GM23338 (cell line): ENCODE measurements at regions not wholly inside any gene's neighbourhood (a gene's known extent, or its start where the extent isn't known, plus 50 kb on each side); places are given as distances from the start of the nearest gene placed in this dataset.

Source experiments
- ATAC-seq: fragments of 200-7000 bp; cut with Tn5 transposase; 3 replicates; pipeline ENCODE4 v1.9.1; 2020
- DNase-seq: peaks from one replicate; pipeline ENCODE4 v3.0.0-alpha.2; 2015; ENCODE audit warnings: low spot score
- H2AFZ ChIP-seq: fragments of 200-600 bp; sonication (generic); 2 replicates; pipeline ENCODE4 v1.8.0; 2016; ENCODE audit warnings: antibody characterized with exemption, mild to moderate bottlenecking, moderate library complexity
- H3F3A ChIP-seq: fragments of 200-600 bp; sonication (generic); replicated peaks from 2 replicates; pipeline ENCODE4 v1.8.0; 2017; ENCODE audit warnings: antibody characterized with exemption, mixed run types, low read depth
- H3K27ac ChIP-seq: fragments of 200-600 bp; sonication (generic); 2 replicates; pipeline ENCODE4 v1.6.1; 2016; ENCODE audit warnings: low read depth
- H3K27me3 ChIP-seq: fragments of 200-600 bp; sonication (generic); 2 replicates; pipeline ENCODE4 v1.8.0; 2016; ENCODE audit warnings: mild to moderate bottlenecking, mixed run types, moderate library complexity; ENCODE audit not compliant: insufficient read depth
- H3K36me3 ChIP-seq: fragments of 200-600 bp; sonication (generic); 2 replicates; pipeline ENCODE4 v1.8.0; 2016; ENCODE audit warnings: mild to moderate bottlenecking; ENCODE audit not compliant: insufficient read depth
- H3K4me1 ChIP-seq: fragments of 200-600 bp; sonication (generic); 2 replicates; pipeline ENCODE4 v1.8.0; 2016; ENCODE audit warnings: mild to moderate bottlenecking, moderate library complexity; ENCODE audit not compliant: insufficient read depth
- H3K4me2 ChIP-seq: fragments of 200-600 bp; sonication (generic); 2 replicates; pipeline ENCODE4 v1.7.1; 2017; ENCODE audit warnings: mixed run types
- H3K4me3 ChIP-seq: fragments of 200-600 bp; sonication (generic); 2 replicates; pipeline ENCODE4 v1.6.1; 2016; ENCODE audit warnings: mixed run types
- H3K79me2 ChIP-seq: fragments of 200-600 bp; sonication (generic); replicated peaks from 2 replicates; pipeline ENCODE4 v1.8.0; 2017; ENCODE audit warnings: mild to moderate bottlenecking; ENCODE audit not compliant: insufficient read depth
- H3K9me2 ChIP-seq: fragments of 200-600 bp; sonication (generic); 2 replicates; pipeline ENCODE4 v1.8.0; 2017; ENCODE audit not compliant: insufficient read depth
- H4K20me1 ChIP-seq: fragments of 200-600 bp; sonication (generic); replicated peaks from 2 replicates; pipeline ENCODE4 v1.8.0; 2017; ENCODE audit warnings: mild to moderate bottlenecking; ENCODE audit not compliant: insufficient read depth
- H3K27ac Mint-ChIP-seq: 2 replicates; pipeline ENCODE4 v1.8.0; 2020; ENCODE audit warnings: inconsistent platforms, mild to moderate bottlenecking, moderate library complexity, mixed read lengths
- H3K27me3 Mint-ChIP-seq: 3 replicates; pipeline ENCODE4 v1.8.0; 2022; ENCODE audit warnings: low read depth, mild to moderate bottlenecking, moderate library complexity, mixed read lengths, inconsistent platforms; ENCODE audit not compliant: insufficient read depth, poor library complexity
- H3K36me3 Mint-ChIP-seq: 3 replicates; pipeline ENCODE4 v1.8.0; 2021; ENCODE audit warnings: low read depth, mild to moderate bottlenecking, inconsistent platforms, moderate library complexity, mixed read lengths
- H3K4me1 Mint-ChIP-seq: 3 replicates; pipeline ENCODE4 v1.8.0; 2020; ENCODE audit warnings: mild to moderate bottlenecking, inconsistent platforms, mixed read lengths
- H3K4me3 Mint-ChIP-seq: 3 replicates; pipeline ENCODE4 v1.8.0; 2021; ENCODE audit warnings: moderate library complexity, mild to moderate bottlenecking, inconsistent platforms, mixed read lengths
- H3K9me3 Mint-ChIP-seq: 3 replicates; pipeline ENCODE4 v1.8.0; 2020; ENCODE audit warnings: moderate library complexity, mild to moderate bottlenecking, inconsistent platforms, mixed read lengths
- CREB1 ChIP-seq: fragments of 250-450 bp; sonication (Bioruptor Pico); IDR thresholded peaks from 2 replicates; pipeline ENCODE4 v1.5.0; 2020; ENCODE audit warnings: low read depth, mild to moderate bottlenecking, moderate library complexity
- EZH2phosphoT487 ChIP-seq: fragments of 200-600 bp; sonication (generic); IDR thresholded peaks from one replicate; pipeline ENCODE4 v1.8.1; 2018; ENCODE audit warnings: antibody characterized with exemption; ENCODE audit not compliant: unreplicated experiment
- JUNB ChIP-seq: IDR thresholded peaks from one replicate; pipeline ENCODE4 v1.6.1; 2016; ENCODE audit warnings: antibody characterized with exemption; ENCODE audit not compliant: unreplicated experiment
- STAT1 ChIP-seq: IDR thresholded peaks from one replicate; pipeline ENCODE4 v1.6.1; 2016; ENCODE audit warnings: antibody characterized with exemption; ENCODE audit not compliant: unreplicated experiment
- ZNF114 ChIP-seq: fragments of 250-450 bp; sonication (Bioruptor Pico); IDR thresholded peaks from 2 replicates; pipeline ENCODE4 v1.5.0; 2020; ENCODE audit warnings: mild to moderate bottlenecking, moderate library complexity
- ZNF331 ChIP-seq: fragments of 250-450 bp; sonication (Bioruptor Pico); IDR thresholded peaks from 2 replicates; pipeline ENCODE4 v1.5.0; 2020; ENCODE audit warnings: low read depth, mild to moderate bottlenecking, moderate library complexity
- TF ChIP-seq, protein P1 (sequence below): IDR thresholded peaks from 2 replicates; pipeline ENCODE4 v1.6.1; 2016; ENCODE audit warnings: antibody characterized with exemption
- TF ChIP-seq, protein P2 (sequence below), 2 experiments: fragments of 200-600 bp in 1 of 2; sonication (generic) in 1 of 2; conservative IDR thresholded peaks; 2 replicates each; pipeline versions ENCODE4 v1.5.1 to v1.6.1; 2016 to 2017; ENCODE audit warnings: antibody characterized with exemption in 2 of 2, low read depth in 2 of 2, mild to moderate bottlenecking in 2 of 2, moderate library complexity in 1 of 2
- TF ChIP-seq, protein P3 (sequence below): IDR thresholded peaks from one replicate; pipeline ENCODE4 v1.6.1; 2018; ENCODE audit warnings: antibody characterized with exemption; ENCODE audit not compliant: unreplicated experiment

DNA sequence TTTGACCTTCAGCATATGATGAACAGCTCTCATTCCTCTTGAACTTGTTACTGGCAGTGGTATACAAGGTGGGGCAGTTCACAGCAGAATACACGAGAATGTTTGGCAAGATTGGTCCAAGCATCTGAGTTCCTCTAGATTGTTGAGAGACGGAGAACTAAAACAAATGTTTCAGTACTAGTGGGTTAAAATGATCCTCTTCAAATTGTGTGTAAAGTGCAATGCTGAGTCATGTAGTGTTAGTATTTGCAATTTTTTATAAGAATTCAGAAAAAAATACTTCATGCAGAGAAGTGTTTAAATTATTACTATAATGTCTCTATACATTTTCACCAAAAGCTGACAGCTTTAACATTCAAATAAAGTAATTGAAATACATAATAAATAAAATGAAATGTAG, 879.8 kb downstream of the TFAP2A start (continued):
- TF ChIP-seq, protein P1, sequence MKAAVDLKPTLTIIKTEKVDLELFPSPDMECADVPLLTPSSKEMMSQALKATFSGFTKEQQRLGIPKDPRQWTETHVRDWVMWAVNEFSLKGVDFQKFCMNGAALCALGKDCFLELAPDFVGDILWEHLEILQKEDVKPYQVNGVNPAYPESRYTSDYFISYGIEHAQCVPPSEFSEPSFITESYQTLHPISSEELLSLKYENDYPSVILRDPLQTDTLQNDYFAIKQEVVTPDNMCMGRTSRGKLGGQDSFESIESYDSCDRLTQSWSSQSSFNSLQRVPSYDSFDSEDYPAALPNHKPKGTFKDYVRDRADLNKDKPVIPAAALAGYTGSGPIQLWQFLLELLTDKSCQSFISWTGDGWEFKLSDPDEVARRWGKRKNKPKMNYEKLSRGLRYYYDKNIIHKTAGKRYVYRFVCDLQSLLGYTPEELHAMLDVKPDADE, result no peak
- TF ChIP-seq, protein P2, sequence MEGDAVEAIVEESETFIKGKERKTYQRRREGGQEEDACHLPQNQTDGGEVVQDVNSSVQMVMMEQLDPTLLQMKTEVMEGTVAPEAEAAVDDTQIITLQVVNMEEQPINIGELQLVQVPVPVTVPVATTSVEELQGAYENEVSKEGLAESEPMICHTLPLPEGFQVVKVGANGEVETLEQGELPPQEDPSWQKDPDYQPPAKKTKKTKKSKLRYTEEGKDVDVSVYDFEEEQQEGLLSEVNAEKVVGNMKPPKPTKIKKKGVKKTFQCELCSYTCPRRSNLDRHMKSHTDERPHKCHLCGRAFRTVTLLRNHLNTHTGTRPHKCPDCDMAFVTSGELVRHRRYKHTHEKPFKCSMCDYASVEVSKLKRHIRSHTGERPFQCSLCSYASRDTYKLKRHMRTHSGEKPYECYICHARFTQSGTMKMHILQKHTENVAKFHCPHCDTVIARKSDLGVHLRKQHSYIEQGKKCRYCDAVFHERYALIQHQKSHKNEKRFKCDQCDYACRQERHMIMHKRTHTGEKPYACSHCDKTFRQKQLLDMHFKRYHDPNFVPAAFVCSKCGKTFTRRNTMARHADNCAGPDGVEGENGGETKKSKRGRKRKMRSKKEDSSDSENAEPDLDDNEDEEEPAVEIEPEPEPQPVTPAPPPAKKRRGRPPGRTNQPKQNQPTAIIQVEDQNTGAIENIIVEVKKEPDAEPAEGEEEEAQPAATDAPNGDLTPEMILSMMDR (conservative IDR thresholded peaks at IDR 0.05; ENCODE audit: low read depth in 2 of 2), result no peak
- no peak for TF ChIP-seq JUNB
- no peak for TF ChIP-seq ZNF114
- no peak for TF ChIP-seq ZNF331 (CRISPR knock-in tag)
- no peak for TF ChIP-seq EZH2phosphoT487
- no peak for TF ChIP-seq STAT1
- TF ChIP-seq CREB1 (CRISPR knock-in tag), result no peak

DNA sequence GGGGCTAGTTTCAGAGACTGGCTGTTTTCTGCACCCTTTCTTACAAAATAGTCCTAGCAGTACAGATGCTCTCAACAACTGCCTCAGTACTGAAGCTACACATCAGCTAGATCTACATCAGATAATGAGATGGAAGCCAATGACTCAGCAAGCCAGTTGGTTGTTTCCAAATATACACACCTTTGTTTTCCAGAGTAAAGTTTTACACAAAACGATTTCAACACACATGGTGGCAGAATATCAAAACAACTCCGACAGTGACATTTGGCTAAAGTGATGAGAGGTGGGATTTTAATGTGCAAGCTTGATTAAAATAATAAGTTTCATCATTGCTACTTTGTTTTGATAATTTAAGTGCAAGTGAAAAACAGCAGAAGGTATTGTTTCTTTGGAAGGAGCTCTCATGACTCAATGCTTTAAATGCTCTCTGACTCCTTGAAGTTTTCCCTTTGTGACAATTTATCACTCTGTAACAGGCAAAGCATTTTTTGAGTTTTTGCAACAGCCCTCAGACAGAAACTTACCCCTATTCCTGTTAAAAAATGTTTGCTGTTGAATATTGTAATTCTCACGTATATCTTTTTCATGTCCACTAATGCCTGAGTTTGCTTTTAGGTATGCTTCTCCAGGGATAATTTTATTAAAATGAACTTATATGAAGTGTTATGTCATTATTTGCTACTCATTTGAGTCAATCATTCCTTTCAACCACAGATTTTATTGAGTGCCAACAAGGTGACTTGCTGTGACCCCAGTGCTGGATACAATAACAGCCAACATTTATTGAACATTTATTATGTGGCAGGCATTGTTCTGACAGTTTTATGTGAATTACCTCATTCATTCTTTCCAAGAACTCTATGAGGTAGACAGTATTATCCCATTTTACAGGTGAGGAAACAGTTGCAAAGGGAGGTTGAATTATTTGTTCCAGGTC, 882.0 kb downstream of the TFAP2A start:
- H3K27me3 Mint-ChIP-seq, result no peaks in the 10 kb centered on the region
- no peaks in the 10 kb centered on the region for H3F3A ChIP-seq
- ATAC-seq, result no peak
- H4K20me1 ChIP-seq, result no peaks in the 10 kb centered on the region
- H3K9me3 Mint-ChIP-seq, result no peaks in the 10 kb centered on the region; the same call in 2 of the 3 replicates
- DNase-seq, result no peak
- no peak overlapping the region for H3K27ac ChIP-seq
- no peaks in the 10 kb centered on the region for H3K4me1 Mint-ChIP-seq
- no peak overlapping the region for H3K27ac Mint-ChIP-seq
- no peak overlapping the region for H3K4me2 ChIP-seq
- 0 out of 3 replicates have a peak, but pooled peaks cover 2% of the 10 kb centered on the region for H3K36me3 Mint-ChIP-seq
- H3K79me2 ChIP-seq, result no peaks in the 10 kb centered on the region
- no peaks in the 10 kb centered on the region for H3K27me3 ChIP-seq
- H3K4me3 Mint-ChIP-seq, result no peak overlapping the region
- H3K4me3 ChIP-seq, result no peak overlapping the region
- H3K36me3 ChIP-seq, result no peaks in the 10 kb centered on the region
- H2AFZ ChIP-seq, result no peak overlapping the region
- H3K4me1 ChIP-seq, result no peaks in the 10 kb centered on the region
- H3K9me2 ChIP-seq, result no peaks in the 10 kb centered on the region
- TF ChIP-seq, protein P3, sequence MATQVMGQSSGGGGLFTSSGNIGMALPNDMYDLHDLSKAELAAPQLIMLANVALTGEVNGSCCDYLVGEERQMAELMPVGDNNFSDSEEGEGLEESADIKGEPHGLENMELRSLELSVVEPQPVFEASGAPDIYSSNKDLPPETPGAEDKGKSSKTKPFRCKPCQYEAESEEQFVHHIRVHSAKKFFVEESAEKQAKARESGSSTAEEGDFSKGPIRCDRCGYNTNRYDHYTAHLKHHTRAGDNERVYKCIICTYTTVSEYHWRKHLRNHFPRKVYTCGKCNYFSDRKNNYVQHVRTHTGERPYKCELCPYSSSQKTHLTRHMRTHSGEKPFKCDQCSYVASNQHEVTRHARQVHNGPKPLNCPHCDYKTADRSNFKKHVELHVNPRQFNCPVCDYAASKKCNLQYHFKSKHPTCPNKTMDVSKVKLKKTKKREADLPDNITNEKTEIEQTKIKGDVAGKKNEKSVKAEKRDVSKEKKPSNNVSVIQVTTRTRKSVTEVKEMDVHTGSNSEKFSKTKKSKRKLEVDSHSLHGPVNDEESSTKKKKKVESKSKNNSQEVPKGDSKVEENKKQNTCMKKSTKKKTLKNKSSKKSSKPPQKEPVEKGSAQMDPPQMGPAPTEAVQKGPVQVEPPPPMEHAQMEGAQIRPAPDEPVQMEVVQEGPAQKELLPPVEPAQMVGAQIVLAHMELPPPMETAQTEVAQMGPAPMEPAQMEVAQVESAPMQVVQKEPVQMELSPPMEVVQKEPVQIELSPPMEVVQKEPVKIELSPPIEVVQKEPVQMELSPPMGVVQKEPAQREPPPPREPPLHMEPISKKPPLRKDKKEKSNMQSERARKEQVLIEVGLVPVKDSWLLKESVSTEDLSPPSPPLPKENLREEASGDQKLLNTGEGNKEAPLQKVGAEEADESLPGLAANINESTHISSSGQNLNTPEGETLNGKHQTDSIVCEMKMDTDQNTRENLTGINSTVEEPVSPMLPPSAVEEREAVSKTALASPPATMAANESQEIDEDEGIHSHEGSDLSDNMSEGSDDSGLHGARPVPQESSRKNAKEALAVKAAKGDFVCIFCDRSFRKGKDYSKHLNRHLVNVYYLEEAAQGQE, result no peak
- TF ChIP-seq ZNF114, result no peak
- TF ChIP-seq JUNB, result no peak
- TF ChIP-seq, protein P2 (conservative IDR thresholded peaks at IDR 0.05; ENCODE audit: low read depth in 2 of 2), result no peak
